DND-41 (cell line): ENCODE measurements at regions not wholly inside any gene's neighbourhood (a gene's known extent, or its start where the extent isn't known, plus 50 kb on each side); places are given as distances from the start of the nearest gene placed in this dataset.
"Not testable (repeated sequence)": the region's sequence is repeated elsewhere in the genome, so short reads cannot be mapped to it uniquely, and the experiment has no call there.

Experiments
- CTCF ChIP-seq: IDR thresholded peaks from 2 replicates; pipeline ENCODE4 v1.5.1; 2012; ENCODE audit warnings: borderline replicate concordance, low read length, moderate library complexity, mild to moderate bottlenecking; ENCODE audit not compliant: poor library complexity, severe bottlenecking; ENCODE audit errors: extremely low read depth
- EZH2 ChIP-seq: IDR thresholded peaks from 3 replicates; pipeline ENCODE4 v1.6.1; 2012; ENCODE audit warnings: borderline replicate concordance, low read depth, mild to moderate bottlenecking, moderate library complexity, low read length, inconsistent platforms; ENCODE audit not compliant: severe bottlenecking

- not testable (repeated sequence) for TF ChIP-seq EZH2, CTCF
These were observed 96.8 kb upstream of the FAM90A26 start for GRCh38 chr4:9073371-9073770.
